ENCODE measurements at regions not wholly inside any gene's neighbourhood (a gene's known extent, or its start where the extent isn't known, plus 50 kb on each side); places are given as distances from the start of the nearest gene placed in this dataset.

DNA sequence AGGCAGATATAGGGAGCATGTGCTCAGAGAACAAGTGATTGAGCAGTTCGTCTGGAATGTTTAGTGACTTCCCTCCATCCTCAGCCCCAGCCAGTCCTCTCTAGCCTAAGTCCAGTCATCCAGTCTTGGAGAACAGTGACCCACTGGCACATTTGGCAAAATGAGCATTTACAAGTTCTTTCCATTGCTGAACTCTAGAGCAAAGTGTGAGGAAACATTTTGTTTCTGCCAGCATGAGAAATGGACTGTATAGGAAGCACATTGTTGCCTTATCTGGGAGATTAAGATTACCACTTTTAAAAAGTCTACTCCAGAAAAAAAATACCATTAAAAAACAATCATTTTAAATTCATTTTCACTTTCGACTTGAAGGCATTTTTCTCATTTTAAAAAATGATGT lies 353.6 kb downstream of the SHQ1 start:
- Histone ChIP-seq H2AFZ (ENCODE audit: low read depth, low read length, severe bottlenecking) (no peak overlapping the region), H3K4me3 (ENCODE audit: insufficient read depth, low read length, poor library complexity, severe bottlenecking) (no peak overlapping the region), H3K9me3 (ENCODE audit: insufficient read depth, low read length) (no peaks in the 10 kb centered on the region), H4K20me1 (ENCODE audit: low read depth, low read length) (no peaks in the 10 kb centered on the region), H3K9me2 (replicated peaks; ENCODE audit: insufficient read depth, low read length) (no peaks in the 10 kb centered on the region), H3K27ac (ENCODE audit: low read depth, low read length) (no peak overlapping the region), H3K27me3 (ENCODE audit: low read length) (no peaks in the 10 kb centered on the region), H3F3A (ENCODE audit: insufficient read depth) (no peaks in the 10 kb centered on the region), H3K9ac (ENCODE audit: low read length) (no peak overlapping the region), H3K79me2 (ENCODE audit: insufficient read depth, low read length) (no peaks in the 10 kb centered on the region), H3K36me3 (ENCODE audit: low read length) (no peaks in the 10 kb centered on the region), H3K4me2 (ENCODE audit: low read depth, low read length, poor library complexity, severe bottlenecking) (no peak overlapping the region)
- TF ChIP-seq EZH2phosphoT487 (conservative IDR thresholded peaks at IDR 0.05; ENCODE audit: low read length): no peak
- TF ChIP-seq, protein P1, sequence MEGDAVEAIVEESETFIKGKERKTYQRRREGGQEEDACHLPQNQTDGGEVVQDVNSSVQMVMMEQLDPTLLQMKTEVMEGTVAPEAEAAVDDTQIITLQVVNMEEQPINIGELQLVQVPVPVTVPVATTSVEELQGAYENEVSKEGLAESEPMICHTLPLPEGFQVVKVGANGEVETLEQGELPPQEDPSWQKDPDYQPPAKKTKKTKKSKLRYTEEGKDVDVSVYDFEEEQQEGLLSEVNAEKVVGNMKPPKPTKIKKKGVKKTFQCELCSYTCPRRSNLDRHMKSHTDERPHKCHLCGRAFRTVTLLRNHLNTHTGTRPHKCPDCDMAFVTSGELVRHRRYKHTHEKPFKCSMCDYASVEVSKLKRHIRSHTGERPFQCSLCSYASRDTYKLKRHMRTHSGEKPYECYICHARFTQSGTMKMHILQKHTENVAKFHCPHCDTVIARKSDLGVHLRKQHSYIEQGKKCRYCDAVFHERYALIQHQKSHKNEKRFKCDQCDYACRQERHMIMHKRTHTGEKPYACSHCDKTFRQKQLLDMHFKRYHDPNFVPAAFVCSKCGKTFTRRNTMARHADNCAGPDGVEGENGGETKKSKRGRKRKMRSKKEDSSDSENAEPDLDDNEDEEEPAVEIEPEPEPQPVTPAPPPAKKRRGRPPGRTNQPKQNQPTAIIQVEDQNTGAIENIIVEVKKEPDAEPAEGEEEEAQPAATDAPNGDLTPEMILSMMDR (IDR thresholded peaks at IDR 0.05; ENCODE audit: insufficient read depth, low read length, poor library complexity, severe bottlenecking): no peak

DNA sequence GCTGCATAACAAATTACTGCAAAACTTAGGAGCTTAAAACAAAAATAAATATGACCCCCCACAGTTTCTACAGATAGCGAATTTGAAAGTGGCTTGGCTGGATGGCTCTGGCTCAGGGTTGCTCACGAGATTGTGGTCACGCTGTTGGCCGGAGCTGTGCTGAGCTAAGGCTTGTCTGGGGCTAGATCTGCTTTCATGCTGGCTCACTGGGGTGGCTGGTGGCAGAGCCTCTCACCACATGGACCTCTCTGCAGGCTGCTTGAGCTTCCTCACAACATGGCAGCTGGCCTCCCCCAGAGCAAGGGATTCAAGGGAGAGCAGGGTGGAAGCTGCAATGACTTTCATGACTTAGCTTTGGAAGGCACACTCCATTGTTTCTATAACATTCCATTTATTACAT lies 354.1 kb downstream of the SHQ1 start:
- Histone ChIP-seq H3K4me2 (ENCODE audit: low read depth, low read length, poor library complexity, severe bottlenecking) (no peak overlapping the region), H3K9me3 (ENCODE audit: insufficient read depth, low read length) (no peaks in the 10 kb centered on the region), H3K4me3 (ENCODE audit: insufficient read depth, low read length, poor library complexity, severe bottlenecking) (no peak overlapping the region), H4K20me1 (ENCODE audit: low read depth, low read length) (no peaks in the 10 kb centered on the region), H3F3A (ENCODE audit: insufficient read depth) (no peaks in the 10 kb centered on the region), H3K36me3 (ENCODE audit: low read length) (no peaks in the 10 kb centered on the region), H2AFZ (ENCODE audit: low read depth, low read length, severe bottlenecking) (no peak overlapping the region), H3K9ac (ENCODE audit: low read length) (no peak overlapping the region), H3K27ac (ENCODE audit: low read depth, low read length) (no peak overlapping the region), H3K9me2 (replicated peaks; ENCODE audit: insufficient read depth, low read length) (no peaks in the 10 kb centered on the region), H3K27me3 (ENCODE audit: low read length) (no peaks in the 10 kb centered on the region), H3K79me2 (ENCODE audit: insufficient read depth, low read length) (no peaks in the 10 kb centered on the region)
- no peak for TF ChIP-seq EZH2phosphoT487 (conservative IDR thresholded peaks at IDR 0.05; ENCODE audit: low read length)
- TF ChIP-seq, protein P1 (IDR thresholded peaks at IDR 0.05; ENCODE audit: insufficient read depth, low read length, poor library complexity, severe bottlenecking): no peak

DNA sequence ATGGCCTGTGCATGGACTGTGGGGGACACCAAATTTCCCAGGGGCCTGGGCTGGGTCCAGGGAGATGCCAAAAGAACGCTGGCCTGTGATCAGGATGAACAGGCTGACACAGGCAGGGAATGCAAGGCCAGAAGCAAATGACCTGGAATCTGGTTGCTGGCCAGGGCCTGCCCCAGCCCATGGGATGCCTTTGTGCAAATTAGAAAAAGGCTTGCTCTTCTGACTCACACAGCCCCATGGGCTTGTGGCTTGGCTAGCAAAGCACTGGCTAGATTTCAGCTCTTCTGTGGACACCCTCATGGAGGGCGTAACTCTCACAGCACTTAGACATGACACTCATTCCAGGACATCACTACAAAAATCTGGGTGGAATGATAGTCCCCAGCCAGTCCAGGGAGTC lies 356.0 kb downstream of the SHQ1 start:
- no peak overlapping the region for H2AFZ ChIP-seq (ENCODE audit: low read depth, low read length, severe bottlenecking)
- no peaks in the 10 kb centered on the region for H3K79me2 ChIP-seq (ENCODE audit: insufficient read depth, low read length)
- H3K27ac ChIP-seq (ENCODE audit: low read depth, low read length): no peak overlapping the region
- H3K36me3 ChIP-seq (ENCODE audit: low read length): no peaks in the 10 kb centered on the region
- no peaks in the 10 kb centered on the region for H4K20me1 ChIP-seq (ENCODE audit: low read depth, low read length)
- no peak overlapping the region for H3K4me3 ChIP-seq (ENCODE audit: insufficient read depth, low read length, poor library complexity, severe bottlenecking)
- no peak overlapping the region for H3K4me2 ChIP-seq (ENCODE audit: low read depth, low read length, poor library complexity, severe bottlenecking)
- no peaks in the 10 kb centered on the region for H3K27me3 ChIP-seq (ENCODE audit: low read length)
- H3K9ac ChIP-seq (ENCODE audit: low read length): no peak overlapping the region
- no peaks in the 10 kb centered on the region for H3F3A ChIP-seq (ENCODE audit: insufficient read depth)
- TF ChIP-seq, protein P1 (IDR thresholded peaks at IDR 0.05; ENCODE audit: insufficient read depth, low read length, poor library complexity, severe bottlenecking): no peak
- H3K9me3 ChIP-seq (ENCODE audit: insufficient read depth, low read length): no peaks in the 10 kb centered on the region
- no peaks in the 10 kb centered on the region for H3K9me2 ChIP-seq (replicated peaks; ENCODE audit: insufficient read depth, low read length)

Measured in SU-DHL-6 (cell line).